ENCODE measurements at regions not wholly inside any gene's neighbourhood (a gene's known extent, or its start where the extent isn't known, plus 50 kb on each side); places are given as distances from the start of the nearest gene placed in this dataset.

DNA sequence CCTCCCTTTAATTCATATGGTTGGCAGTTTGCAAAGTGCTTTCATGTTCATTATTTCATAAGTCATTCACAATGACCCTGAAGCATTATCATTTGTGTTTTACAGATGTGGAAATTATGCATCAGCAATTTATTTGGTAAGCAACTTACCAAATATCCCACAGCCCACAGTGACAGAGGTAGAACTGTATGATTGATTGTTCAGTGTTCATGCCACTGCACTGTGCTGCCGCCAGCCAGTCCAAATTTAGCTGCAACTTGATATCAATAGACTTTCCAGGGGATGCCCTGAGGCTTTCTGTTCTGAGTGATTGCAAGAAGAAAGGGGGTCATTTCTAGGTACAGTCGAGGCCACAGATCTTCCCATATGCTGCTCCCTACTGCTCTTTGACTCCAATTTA lies 380.3 kb downstream of the PLPP3 start:
- Histone ChIP-seq H3K27ac (no peak overlapping the region), H3K36me3 (ENCODE audit: low read depth) (no peaks in the 10 kb centered on the region), H3K27me3 (ENCODE audit: insufficient read depth, low read depth) (no peaks in the 10 kb centered on the region), H3K79me2 (ENCODE audit: low read depth) (no peaks in the 10 kb centered on the region), H3K9me2 (ENCODE audit: insufficient read depth) (0 out of 2 replicates have a peak, but pooled peaks cover 3% of the 10 kb centered on the region), H3F3A (ENCODE audit: insufficient read depth, low read depth) (no peaks in the 10 kb centered on the region), H3K4me2 (no peak overlapping the region), H3K9me3 (ENCODE audit: insufficient read depth, low read depth) (no peaks in the 10 kb centered on the region), H4K20me1 (ENCODE audit: insufficient read depth) (no peaks in the 10 kb centered on the region), H3K4me1 (replicated peaks; ENCODE audit: insufficient read depth) (peaks cover 10% of the 10 kb centered on the region), H3K4me3 (no peak overlapping the region), H2AFZ (no peak overlapping the region)
- BruUV-seq (replicated peaks): no TSS peak
- intact Hi-C loops (cut with micrococcal nuclease; ENCODE audit: unreplicated experiment): no loop called here
- ChIA-PET POLR2A (ENCODE audit: unreplicated experiment) (no interaction called here), CTCF (no interaction called here)
- DNase-seq: no peak
- TF ChIP-seq EZH2 (IDR thresholded peaks at IDR 0.05; ENCODE audit: low read depth) (no peak), CTCF (conservative IDR thresholded peaks at IDR 0.05) (no peak)

GRCh38 chr1:56197946-56198345 lies 381.4 kb downstream of the PLPP3 start:
- intact Hi-C loops (cut with micrococcal nuclease; ENCODE audit: unreplicated experiment): no loop called here
- Histone ChIP-seq H4K20me1 (ENCODE audit: insufficient read depth) (no peaks in the 10 kb centered on the region), H3K4me1 (replicated peaks; ENCODE audit: insufficient read depth) (peaks cover 10% of the 10 kb centered on the region), H3K4me2 (no peak overlapping the region), H3F3A (ENCODE audit: insufficient read depth, low read depth) (no peaks in the 10 kb centered on the region), H3K4me3 (no peak overlapping the region), H3K27ac (no peak overlapping the region), H3K36me3 (ENCODE audit: low read depth) (no peaks in the 10 kb centered on the region), H3K27me3 (ENCODE audit: insufficient read depth, low read depth) (no peaks in the 10 kb centered on the region), H3K79me2 (ENCODE audit: low read depth) (no peaks in the 10 kb centered on the region), H3K9me2 (ENCODE audit: insufficient read depth) (0 out of 2 replicates have a peak, but pooled peaks cover 3% of the 10 kb centered on the region), H3K9me3 (ENCODE audit: insufficient read depth, low read depth) (no peaks in the 10 kb centered on the region), H2AFZ (no peak overlapping the region)
- DNase-seq: no peak
- CTCF ChIA-PET: no interaction called here
- BruUV-seq (replicated peaks): no TSS peak
- TF ChIP-seq EZH2 (IDR thresholded peaks at IDR 0.05; ENCODE audit: low read depth) (no peak), CTCF (conservative IDR thresholded peaks at IDR 0.05) (no peak)
- POLR2A ChIA-PET (ENCODE audit: unreplicated experiment): no interaction called here

- CTCF ChIA-PET: no interaction called here
- Histone ChIP-seq H3K4me1 (replicated peaks; ENCODE audit: insufficient read depth) (peaks cover 10% of the 10 kb centered on the region), H3K4me3 (no peak overlapping the region), H4K20me1 (ENCODE audit: insufficient read depth) (no peaks in the 10 kb centered on the region), H3K79me2 (ENCODE audit: low read depth) (no peaks in the 10 kb centered on the region), H3K9me2 (ENCODE audit: insufficient read depth) (0 out of 2 replicates have a peak, but pooled peaks cover 3% of the 10 kb centered on the region), H3K27ac (no peak overlapping the region), H3K36me3 (ENCODE audit: low read depth) (no peaks in the 10 kb centered on the region), H2AFZ (no peak overlapping the region), H3K27me3 (ENCODE audit: insufficient read depth, low read depth) (no peaks in the 10 kb centered on the region), H3F3A (ENCODE audit: insufficient read depth, low read depth) (no peaks in the 10 kb centered on the region), H3K9me3 (ENCODE audit: insufficient read depth, low read depth) (no peaks in the 10 kb centered on the region), H3K4me2 (no peak overlapping the region)
- intact Hi-C loops (cut with micrococcal nuclease; ENCODE audit: unreplicated experiment): no loop called here
- POLR2A ChIA-PET (ENCODE audit: unreplicated experiment): interaction anchor here (0.6 kb wide), 1 partner anchor 305 kb away, joined by 9 read pairs; no protein-coding TSS in a partner anchor
- TF ChIP-seq CTCF (conservative IDR thresholded peaks at IDR 0.05): no peak
- TF ChIP-seq EZH2 (IDR thresholded peaks at IDR 0.05; ENCODE audit: low read depth): no peak
- BruUV-seq (replicated peaks): no TSS peak
- DNase-seq: no peak
These were observed 382.5 kb downstream of the PLPP3 start for GRCh38 chr1:56196839-56197238.
